GM12878 (cell line): ENCODE measurements at regions not wholly inside any gene's neighbourhood (a gene's known extent, or its start where the extent isn't known, plus 50 kb on each side); places are given as distances from the start of the nearest gene placed in this dataset.

Experiments
- ATAC-seq: fragments of 200-7000 bp; cut with Tn5 transposase; 3 replicates; pipeline ENCODE4 v1.9.1; 2020; ENCODE audit warnings: mild to moderate bottlenecking, moderate library complexity
- BruUV-seq: library from RNA; stranded (reverse); fragments of 400-500 nt; replicated peaks from 2 replicates; lab custom pipeline; 2021; lab: Mats Ljungman, UMichigan
- CTCF ChIA-PET: fragments of 300-600 bp; sonication (Branson Sonifier 250); formaldehyde crosslinking; extraction: SDS; loops from one replicate; lab custom pipeline; 2021; ENCODE audit warnings: inconsistent platforms; lab: Yijun Ruan, JAX
- POLR2A ChIA-PET: fragments of 350-600 bp; formaldehyde crosslinking; extraction: SDS; loops from one replicate; lab custom pipeline; 2021; ENCODE audit warnings: inconsistent platforms; lab: Charles Lee
- RAD21 ChIA-PET: fragments of 300-600 bp; sonication (Branson Sonifier 250); formaldehyde crosslinking; loops from one replicate; lab custom pipeline; 2023; ENCODE audit warnings: antibody characterized with exemption; ENCODE audit not compliant: unreplicated experiment; lab: Charles Lee
- SMC1A ChIA-PET: fragments of 300-600 bp; sonication (Branson Sonifier 250); formaldehyde crosslinking; loops from one replicate; lab custom pipeline; 2023; ENCODE audit not compliant: unreplicated experiment, uncharacterized antibody; lab: Charles Lee
- DNase-seq: peaks from one replicate; pipeline ENCODE4 v3.0.0-alpha.2; 2011; ENCODE audit warnings: low read depth, low spot score
- FAIRE-seq: peaks from 3 replicates; lab custom pipeline; 2011; peaks lifted over from hg19 to GRCh38; lab: Jason Lieb, UNC
- H2AFZ ChIP-seq: 2 replicates; pipeline ENCODE4 v1.6.0; 2011; ENCODE audit warnings: low read depth, low read length, control low read depth; ENCODE audit not compliant: control insufficient read depth
- H3K27ac ChIP-seq: 2 replicates; pipeline ENCODE4 v1.5.1; 2011; ENCODE audit warnings: control low read depth; ENCODE audit not compliant: control insufficient read depth, insufficient read depth
- H3K27me3 ChIP-seq, 2 experiments: replicated peaks in 1 of 2; 2 replicates each; pipeline versions ENCODE4 v1.6.0 to v1.6.1; 2011; ENCODE audit warnings: low read length in 1 of 2; ENCODE audit not compliant: control insufficient read depth in 2 of 2, insufficient read depth in 2 of 2
- H3K36me3 ChIP-seq, 2 experiments: 2 replicates each; pipeline ENCODE4 v1.5.1; 2011; ENCODE audit warnings: low read length in 1 of 2; ENCODE audit not compliant: control insufficient read depth in 2 of 2, insufficient read depth in 2 of 2
- H3K4me1 ChIP-seq: 2 replicates; pipeline ENCODE4 v1.6.1; 2011; ENCODE audit warnings: mild to moderate bottlenecking, low read length, moderate library complexity, mixed read lengths; ENCODE audit not compliant: control insufficient read depth, insufficient read depth
- H3K4me2 ChIP-seq: 2 replicates; pipeline ENCODE4 v1.6.0; 2011; ENCODE audit warnings: control low read depth; ENCODE audit not compliant: control insufficient read depth, insufficient read depth
- H3K4me3 ChIP-seq: fragments of 200-600 bp; sonication (generic); 2 replicates; pipeline ENCODE4 v1.5.1; 2016
- H3K79me2 ChIP-seq: 2 replicates; pipeline ENCODE4 v1.6.0; 2011; ENCODE audit warnings: low read length; ENCODE audit not compliant: control insufficient read depth, insufficient read depth
- H3K9ac ChIP-seq: 2 replicates; pipeline ENCODE4 v1.8.0; 2011; ENCODE audit warnings: low read length, control low read depth, mixed read lengths; ENCODE audit not compliant: control insufficient read depth, insufficient read depth
- H3K9me3 ChIP-seq: replicated peaks from 3 replicates; pipeline ENCODE4 v1.5.1; 2011; ENCODE audit warnings: mild to moderate bottlenecking, low read length; ENCODE audit not compliant: control insufficient read depth, insufficient read depth
- H4K20me1 ChIP-seq: 2 replicates; pipeline ENCODE4 v1.6.0; 2011; ENCODE audit not compliant: control insufficient read depth, insufficient read depth
- ASH2L ChIP-seq: fragments of 300-600, 200-600 bp; sonication (generic); IDR thresholded peaks from 2 replicates; pipeline ENCODE4 v1.6.1; 2017; ENCODE audit warnings: low read depth, mild to moderate bottlenecking, borderline replicate concordance
- ATF7 ChIP-seq: fragments of 450-650 bp; IDR thresholded peaks from 2 replicates; pipeline ENCODE4 v1.6.1; 2016; ENCODE audit warnings: low read depth, mild to moderate bottlenecking
- CBX5 ChIP-seq: sonication (generic); IDR thresholded peaks from 2 replicates; pipeline ENCODE4 v1.6.1; 2016; ENCODE audit warnings: low read depth, moderate library complexity, mild to moderate bottlenecking, inconsistent platforms
- ETV6 ChIP-seq, 2 experiments: fragments of 450-650 bp in 1 of 2; IDR thresholded peaks in 1 of 2; conservative IDR thresholded peaks in 1 of 2; 2 replicates each; pipeline ENCODE4 v1.6.1; 2014; ENCODE audit warnings: antibody characterized with exemption in 1 of 2, borderline replicate concordance in 1 of 2, low read depth in 1 of 2, mild to moderate bottlenecking in 1 of 2, moderate library complexity in 1 of 2
- MTA2 ChIP-seq: fragments of 450-650 bp; IDR thresholded peaks from 2 replicates; pipeline ENCODE4 v1.6.1; 2016; ENCODE audit warnings: low read depth, mild to moderate bottlenecking, moderate library complexity
- ZBTB11 ChIP-seq: fragments of 450-650 bp; formaldehyde crosslinking; IDR thresholded peaks from 2 replicates; pipeline ENCODE4 v1.5.0; 2022; ENCODE audit warnings: mild to moderate bottlenecking, missing genetic modification characterization
- in situ Hi-C: fragments of 300-500 bp; cut with MboI; formaldehyde crosslinking; loops from 9 replicates; pipeline ENCODE4 v1.14.3; 2018; ENCODE audit warnings: mixed read lengths
- intact Hi-C: fragments of 100-400 bp; cut with micrococcal nuclease; formaldehyde crosslinking; loops from one replicate; pipeline ENCODE4 v1.14.2; 2022; ENCODE audit not compliant: unreplicated experiment

GRCh38 chr10:94080108-94080507, 86.4 kb downstream of the PLCE1 start:
- Histone ChIP-seq H3K27ac (no peak overlapping the region), H3K36me3 (no peaks in the 10 kb centered on the region), H3K9ac (no peak overlapping the region), H3K4me1 (no peaks in the 10 kb centered on the region), H3K79me2 (no peaks in the 10 kb centered on the region), H4K20me1 (no peaks in the 10 kb centered on the region), H3K27me3 (no peaks in the 10 kb centered on the region), H3K4me2 (no peak overlapping the region), H2AFZ (no peak overlapping the region), H3K4me3 (no peak overlapping the region), H3K9me3 (no peaks in the 10 kb centered on the region)
- CTCF ChIA-PET: no interaction called here
- ATAC-seq (no peak), DNase-seq (no peak), FAIRE-seq (no peak)
- no TSS peak for BruUV-seq
- SMC1A ChIA-PET: no interaction called here
- no peak for TF ChIP-seq CBX5
- no peak for TF ChIP-seq ZBTB11 (CRISPR knock-in tag)
- TF ChIP-seq ATF7: no peak
- no peak for TF ChIP-seq MTA2
- TF ChIP-seq ASH2L: no peak
- TF ChIP-seq ETV6 (conservative IDR thresholded peaks at IDR 0.05 in 1 of 2, IDR thresholded peaks at IDR 0.05 in 1 of 2; ENCODE audit: borderline replicate concordance in 1 of 2, low read depth in 1 of 2): no peak
- POLR2A ChIA-PET: no interaction called here
- in situ Hi-C loops (no loop called here), intact Hi-C loops (no loop called here)
- RAD21 ChIA-PET: no interaction called here
